Activated gamma-delta T cell treated with Interleukin-2 at 50 U/mL for 16 hours (primary cell): ENCODE measurements at regions not wholly inside any gene's neighbourhood (a gene's known extent, or its start where the extent isn't known, plus 50 kb on each side); places are given as distances from the start of the nearest gene placed in this dataset.

ENCODE experiments used
- DNase-seq: peaks from one replicate; pipeline ENCODE4 v3.0.0-alpha.2; 2020

GRCh38 chr11:127677660-127678425 lies 677.3 kb upstream of the KIRREL3 start:
- DNase-seq, result no peak

DNA sequence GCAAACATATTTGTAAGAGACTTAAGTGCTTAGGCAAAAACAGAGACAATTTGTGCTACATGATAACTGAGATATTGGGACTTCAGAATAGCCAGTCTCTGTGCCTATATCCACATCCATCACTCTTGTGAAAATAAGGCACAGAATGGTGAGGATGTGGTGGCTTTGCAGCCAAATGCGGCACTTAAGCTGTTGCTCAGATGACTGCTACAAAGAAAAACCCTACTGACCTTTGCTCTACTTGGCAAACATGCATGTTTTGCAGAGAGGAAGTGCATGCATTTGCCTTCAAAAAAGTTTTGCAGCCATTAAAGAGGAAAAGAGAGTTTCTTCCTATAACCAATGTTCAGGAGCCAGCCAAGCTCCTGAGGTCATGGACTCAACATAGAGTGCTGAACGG lies 675.0 kb upstream of the KIRREL3 start:
- DNase-seq, result no peak

DNA sequence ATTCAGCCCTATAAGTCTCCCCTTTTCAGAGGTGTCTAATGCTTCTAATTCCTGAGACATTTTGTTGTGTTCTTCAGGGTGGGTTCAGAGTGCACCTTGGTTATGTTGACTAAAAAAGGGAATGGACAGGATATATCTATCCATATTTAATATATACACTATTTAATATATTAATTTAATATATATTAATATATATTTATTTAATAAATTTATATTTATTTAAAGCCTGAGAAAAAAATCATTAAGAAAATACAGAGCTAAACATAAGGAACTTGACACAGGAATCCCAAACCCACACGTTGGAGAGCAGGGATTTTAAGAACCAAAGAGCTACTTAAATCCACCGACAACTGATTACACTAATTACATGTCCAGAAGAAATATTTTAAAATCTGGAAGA lies 674.2 kb upstream of the KIRREL3 start:
- no peak for DNase-seq

DNA sequence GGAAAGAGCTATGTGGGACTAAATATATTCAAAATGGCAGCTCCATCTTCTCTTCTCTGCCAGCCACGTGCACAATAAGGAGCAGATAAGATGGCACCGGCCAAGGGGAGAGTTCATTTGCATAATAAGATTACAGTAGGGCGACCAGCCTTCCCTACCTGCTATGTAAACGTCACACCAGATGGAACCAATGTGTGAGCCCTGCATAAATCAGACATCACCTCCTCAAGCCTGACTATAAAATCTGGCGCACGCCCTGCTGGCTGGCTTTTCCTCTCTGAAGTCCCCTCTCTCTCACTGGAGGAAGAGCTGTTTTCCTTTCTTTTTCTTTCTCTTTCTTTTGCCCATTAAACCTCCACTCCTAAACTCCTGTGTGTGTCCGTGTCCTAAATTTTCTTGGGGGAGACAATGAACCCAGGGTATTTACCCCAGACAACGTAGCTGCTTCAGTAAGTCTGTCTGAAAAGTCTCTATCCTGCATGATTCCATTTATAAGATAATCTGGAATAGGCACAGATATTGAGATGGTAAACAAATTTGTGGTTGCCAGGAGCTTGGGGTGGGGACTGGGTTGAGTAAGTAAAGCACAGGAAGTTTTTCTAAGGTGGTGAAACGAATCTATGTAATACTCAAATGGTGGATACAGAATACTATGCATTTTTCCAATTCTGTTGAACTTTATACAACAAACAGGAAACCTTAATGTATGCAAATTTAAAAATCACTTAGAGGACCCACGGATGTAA lies 670.0 kb upstream of the KIRREL3 start:
- no peak for DNase-seq

GRCh38 chr11:127656116-127656836 lies 655.7 kb upstream of the KIRREL3 start:
- DNase-seq, result no peak

- no peak for DNase-seq
Measured at GRCh38 chr11:127653076-127653475, 652.5 kb upstream of the KIRREL3 start.

DNA sequence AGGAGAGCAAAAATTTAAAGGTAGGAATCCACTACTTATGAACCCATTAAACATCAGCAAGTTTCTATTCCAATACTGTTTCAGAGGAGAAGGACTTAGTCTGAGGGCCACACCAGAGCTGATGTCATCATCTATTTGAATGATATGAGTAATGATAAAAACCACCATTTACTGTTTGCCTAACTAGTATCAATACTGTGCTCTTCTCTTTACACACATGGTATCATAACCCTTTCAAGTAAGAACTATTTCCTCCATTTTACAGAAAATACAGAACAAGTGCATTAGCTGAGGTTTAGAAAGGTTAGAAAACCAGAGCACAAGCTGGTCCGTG lies 651.3 kb upstream of the KIRREL3 start:
- DNase-seq, result no peak

DNA sequence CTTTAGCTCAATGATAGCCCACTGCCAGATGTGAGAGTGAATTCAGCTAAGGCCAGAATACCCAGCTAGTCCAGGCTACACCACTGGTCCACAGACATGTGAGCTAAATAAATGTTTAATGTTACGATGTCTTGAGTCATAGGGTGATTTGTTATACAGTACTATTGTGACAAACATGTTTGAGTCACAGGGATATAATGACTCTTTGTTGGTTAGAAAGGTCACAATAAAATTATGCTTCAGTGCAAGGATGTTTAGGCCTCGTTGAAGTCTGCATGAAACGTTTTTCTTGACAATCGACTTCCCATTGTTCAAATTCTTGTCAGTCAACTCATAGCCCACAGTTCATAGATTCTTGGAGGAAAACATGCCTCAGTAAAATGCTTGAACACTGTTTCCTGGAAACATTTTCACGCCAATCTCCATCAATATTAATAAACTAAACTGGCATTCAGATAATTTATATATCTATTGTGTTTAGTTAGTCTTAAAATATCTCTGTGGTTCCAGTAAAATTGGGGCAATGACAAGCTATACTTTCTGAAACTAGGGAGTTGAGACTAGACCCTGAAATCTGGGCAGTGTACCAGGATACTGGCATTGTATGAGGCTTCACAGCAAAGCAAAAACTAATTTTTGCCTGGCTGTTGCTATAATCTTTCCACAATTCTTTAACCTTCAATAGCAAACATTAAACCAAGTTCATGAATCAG lies 650.8 kb upstream of the KIRREL3 start:
- no peak for DNase-seq

DNA sequence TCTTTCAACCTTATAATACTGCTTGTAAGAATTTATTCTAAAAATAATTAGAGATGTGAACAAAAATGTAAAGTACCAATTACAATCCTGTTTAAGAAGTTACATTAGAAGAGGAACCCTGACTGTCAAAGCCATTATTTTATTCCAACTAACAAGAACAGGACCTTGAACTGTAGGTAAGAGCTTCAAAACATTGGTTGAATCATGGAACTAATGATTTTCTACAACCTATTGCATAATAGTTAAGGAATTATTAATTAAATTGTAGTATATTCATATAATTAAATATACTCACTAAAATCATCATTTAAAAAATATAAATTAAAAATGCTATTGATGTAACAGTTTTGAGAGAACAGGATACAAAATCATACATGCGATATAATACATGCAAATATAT lies 649.4 kb upstream of the KIRREL3 start:
- no peak for DNase-seq

GRCh38 chr11:127649071-127649470 lies 648.5 kb upstream of the KIRREL3 start:
- DNase-seq, result no peak

- DNase-seq, result no peak
Measured at GRCh38 chr11:127648583-127648982, 648.0 kb upstream of the KIRREL3 start.

GRCh38 chr11:127644366-127644765 lies 643.8 kb upstream of the KIRREL3 start:
- no peak for DNase-seq

- DNase-seq, result no peak
Measured at GRCh38 chr11:127643268-127644058, 642.9 kb upstream of the KIRREL3 start.

- DNase-seq, result no peak
Measured at GRCh38 chr11:127640561-127641451, 640.2 kb upstream of the KIRREL3 start.

DNA sequence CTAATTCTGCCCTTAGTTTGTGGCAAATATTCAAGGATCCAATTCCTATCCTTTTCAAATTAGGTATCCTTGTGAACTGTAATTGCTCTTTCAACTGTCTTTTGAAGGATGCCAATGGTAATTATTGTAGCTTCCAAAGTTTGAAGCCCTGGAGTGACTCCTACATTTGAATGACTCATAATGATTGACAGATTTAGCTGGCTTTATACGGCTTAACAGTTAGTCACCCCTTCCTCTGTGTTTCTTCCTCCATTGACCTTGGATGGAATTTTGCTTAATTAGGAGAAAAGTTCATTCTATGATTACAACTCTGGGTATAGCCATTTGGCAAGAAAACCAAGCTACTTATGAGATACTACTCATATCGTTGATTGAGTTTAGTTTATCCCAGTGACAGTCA lies 639.3 kb upstream of the KIRREL3 start:
- no peak for DNase-seq

- no peak for DNase-seq
Measured at GRCh38 chr11:127632976-127633680, 632.6 kb upstream of the KIRREL3 start.

DNA sequence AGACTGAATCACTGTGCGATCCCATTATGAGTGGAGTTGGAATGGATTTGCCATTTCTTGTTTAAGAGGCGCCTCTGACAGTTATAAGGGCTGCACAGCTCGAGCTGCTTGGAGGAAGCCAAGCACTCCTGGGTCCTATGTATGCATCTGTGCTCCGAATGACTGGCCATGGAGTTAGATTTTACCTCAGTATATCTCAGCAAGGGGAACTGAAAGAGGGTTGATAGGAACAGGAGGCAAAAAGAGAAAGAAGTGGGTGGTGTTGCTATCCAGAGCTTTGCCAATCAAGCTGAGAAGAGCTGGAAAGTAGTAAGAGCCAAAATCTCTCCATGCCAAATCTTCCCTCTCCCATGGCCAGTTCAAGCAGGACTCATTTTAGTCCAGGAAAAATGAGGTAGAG lies 632.0 kb upstream of the KIRREL3 start:
- no peak for DNase-seq

DNA sequence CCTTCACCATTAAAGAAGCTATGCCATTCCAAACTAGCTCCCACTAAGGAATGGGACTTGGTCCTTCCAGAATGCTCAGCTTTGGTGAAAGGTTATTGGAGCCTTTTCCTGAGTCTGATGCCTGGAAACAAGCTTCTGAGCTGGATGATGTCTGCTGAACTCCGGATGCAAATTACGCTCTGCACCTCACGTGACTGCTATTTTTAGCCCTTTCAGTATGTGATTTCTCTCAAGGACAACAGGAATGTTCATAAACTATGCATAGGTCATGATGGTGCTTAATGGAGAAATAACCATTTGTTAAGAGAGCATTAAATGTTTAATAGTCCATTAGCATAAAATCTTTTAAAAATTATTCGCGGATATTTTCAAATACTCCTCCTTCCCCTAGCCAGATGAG lies 631.4 kb upstream of the KIRREL3 start:
- DNase-seq, result no peak

DNA sequence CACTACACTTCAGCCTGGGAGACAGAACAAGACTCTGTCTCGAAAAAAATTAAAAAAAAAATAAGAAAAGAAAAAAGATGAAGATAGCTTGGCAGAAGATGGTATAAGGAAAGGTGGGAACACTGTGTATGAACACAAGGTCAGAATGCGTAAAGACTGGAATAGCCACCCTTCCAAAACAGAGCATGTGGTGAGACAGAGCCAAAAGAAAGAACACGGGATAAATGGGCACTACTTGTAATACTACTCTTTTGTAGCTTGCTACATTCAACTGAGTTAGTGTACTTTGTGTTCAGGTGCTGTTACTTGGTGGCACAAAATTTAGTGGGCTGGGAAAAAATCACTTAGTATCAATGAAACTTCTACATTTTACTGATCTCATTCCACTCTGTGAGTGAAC lies 628.6 kb upstream of the KIRREL3 start:
- DNase-seq, result no peak

- no peak for DNase-seq
Measured at GRCh38 chr11:127628458-127628785, 627.9 kb upstream of the KIRREL3 start.
